Sigmoid colon (tissue), 6 donors: ENCODE measurements at regions not wholly inside any gene's neighbourhood (a gene's known extent, or its start where the extent isn't known, plus 50 kb on each side); places are given as distances from the start of the nearest gene placed in this dataset.

Source experiments
- DNase-seq: peaks from one replicate; pipeline ENCODE4 v3.0.0-alpha.2; 2019
- H3K27ac ChIP-seq, 4 donors: fragments of 200-600 bp; sonication (generic); one replicate each; pipeline ENCODE4 v1.5.1; 2016 to 2019; ENCODE audit warnings: mild to moderate bottlenecking in 1 of 4
- H3K27me3 ChIP-seq, 3 donors: fragments of 200-600 bp; sonication (generic); one replicate each; pipeline ENCODE4 v1.5.1; 2019; ENCODE audit warnings: mild to moderate bottlenecking in 1 of 3
- H3K36me3 ChIP-seq, 4 donors: fragments of 200-600 bp; sonication (generic); one replicate each; pipeline ENCODE4 v1.5.1; 2016 to 2019
- H3K4me1 ChIP-seq, 4 donors: fragments of 200-600 bp; sonication (generic); one replicate each; pipeline ENCODE4 v1.5.1; 2017 to 2019
- H3K4me3 ChIP-seq, 4 donors: fragments of 200-600 bp; sonication (generic); one replicate each; pipeline ENCODE4 v1.5.1; 2017 to 2019; ENCODE audit warnings: mild to moderate bottlenecking in 2 of 4, moderate library complexity in 1 of 4
- H3K9me3 ChIP-seq, 4 donors: fragments of 200-600 bp in 3 of 4; sonication (generic) in 3 of 4; one replicate each; pipeline versions ENCODE4 v1.5.1 to v1.6.1; 2013 to 2019
- CTCF ChIP-seq, 4 experiments: fragments of 450-650 bp in 3 of 4; fragments of 200-600 bp in 1 of 4; IDR thresholded peaks; one replicate each; pipeline ENCODE4 v1.5.1; 2016 to 2019; ENCODE audit warnings: antibody characterized with exemption in 4 of 4, mild to moderate bottlenecking in 3 of 4, moderate library complexity in 2 of 4
- EP300 ChIP-seq, 4 donors: sonication (generic); formaldehyde crosslinking; IDR thresholded peaks; one replicate each; pipeline ENCODE4 v1.6.1; 2017; ENCODE audit warnings: antibody characterized with exemption in 4 of 4
- POLR2A ChIP-seq, 2 donors: fragments of 450-650 bp; IDR thresholded peaks; one replicate each; pipeline ENCODE4 v1.6.1; 2016; ENCODE audit warnings: antibody characterized with exemption in 2 of 2, mild to moderate bottlenecking in 2 of 2, moderate library complexity in 2 of 2
- POLR2AphosphoS5 ChIP-seq, 4 donors: sonication (generic); formaldehyde crosslinking; IDR thresholded peaks; one replicate each; pipeline ENCODE4 v1.6.1; 2017; ENCODE audit warnings: antibody characterized with exemption in 4 of 4
- WGBS, 2 donors: extraction: QIAGEN DNeasy Blood & Tissue Kit; methylation state at CpG; one replicate each; pipeline ENCODE4 v1.1.7; 2013; 5-methylcytosine and 5-hydroxymethylcytosine counted together
- intact Hi-C: fragments of 100-400 bp; cut with DNase I; formaldehyde crosslinking; loops from one replicate; pipeline ENCODE4 v1.15.1; 2023
- donor health status: healthy with polysubstance abuse.
- donor health status: healthy.

GRCh38 chr18:22734105-22734661, 198.9 kb upstream of the RBBP8 start:
- no peak for DNase-seq
- intact Hi-C loops = no loop called here
- TF ChIP-seq POLR2A (IDR thresholded peaks at IDR 0.05) = no peak
- TF ChIP-seq CTCF (IDR thresholded peaks at IDR 0.05) = no peak
- TF ChIP-seq POLR2AphosphoS5 (IDR thresholded peaks at IDR 0.05) = no peak
- TF ChIP-seq EP300 (IDR thresholded peaks at IDR 0.05) = no peak
- Histone ChIP-seq H3K4me3 (no peak overlapping the region), H3K4me1 (no peaks in the 10 kb centered on the region), H3K36me3 (no peaks in the 10 kb centered on the region), H3K27ac (no peak overlapping the region), H3K27me3 (no peaks in the 10 kb centered on the region), H3K9me3 (no peaks in the 10 kb centered on the region)
- WGBS, 2 donors = 45 to 60% methylated on average over 4 of the region's 4 CpGs

- Histone ChIP-seq H3K27me3 (no peaks in the 10 kb centered on the region), H3K4me3 (no peak overlapping the region), H3K27ac (no peak overlapping the region), H3K9me3 (no peaks in the 10 kb centered on the region), H3K36me3 (no peaks in the 10 kb centered on the region), H3K4me1 (no peaks in the 10 kb centered on the region)
- no peak for TF ChIP-seq CTCF (IDR thresholded peaks at IDR 0.05)
- no peak for TF ChIP-seq POLR2AphosphoS5 (IDR thresholded peaks at IDR 0.05)
- no peak for TF ChIP-seq EP300 (IDR thresholded peaks at IDR 0.05)
- TF ChIP-seq POLR2A (IDR thresholded peaks at IDR 0.05) = no peak
- no peak for DNase-seq
- intact Hi-C loops = no loop called here
- WGBS, 2 donors = 92 to 95% methylated on average over 7 of the region's 7 CpGs
Observed at GRCh38 chr18:22734791-22735627, 198.1 kb upstream of the RBBP8 start.

GRCh38 chr18:22737054-22737453, 196.1 kb upstream of the RBBP8 start:
- Histone ChIP-seq H3K4me1 (no peaks in the 10 kb centered on the region), H3K9me3 (no peaks in the 10 kb centered on the region), H3K27me3 (no peaks in the 10 kb centered on the region), H3K4me3 (no peak overlapping the region), H3K27ac (no peak overlapping the region), H3K36me3 (no peaks in the 10 kb centered on the region)
- 92% methylated on average over 3 of the region's 3 CpGs for WGBS, 2 donors
- DNase-seq = no peak
- no peak for TF ChIP-seq CTCF (IDR thresholded peaks at IDR 0.05)
- no peak for TF ChIP-seq EP300 (IDR thresholded peaks at IDR 0.05)
- TF ChIP-seq POLR2AphosphoS5 (IDR thresholded peaks at IDR 0.05) = no peak
- TF ChIP-seq POLR2A (IDR thresholded peaks at IDR 0.05) = no peak
- intact Hi-C loops = no loop called here

GRCh38 chr18:22739061-22739642, 194.0 kb upstream of the RBBP8 start:
- no peaks in the 10 kb centered on the region for H3K4me1 ChIP-seq
- H3K27me3 ChIP-seq = no peaks in the 10 kb centered on the region
- H3K4me3 ChIP-seq = no peak overlapping the region
- intact Hi-C loops = no loop called here
- H3K36me3 ChIP-seq = no peaks in the 10 kb centered on the region
- no peak overlapping the region for H3K27ac ChIP-seq
- WGBS, 2 donors = 74 to 96% methylated on average over 2 of the region's 2 CpGs
- no peaks in the 10 kb centered on the region for H3K9me3 ChIP-seq
- no peak for DNase-seq
- no peak for TF ChIP-seq POLR2AphosphoS5 (IDR thresholded peaks at IDR 0.05)
- no peak for TF ChIP-seq CTCF (IDR thresholded peaks at IDR 0.05)
- TF ChIP-seq EP300 (IDR thresholded peaks at IDR 0.05) = no peak
- TF ChIP-seq POLR2A (IDR thresholded peaks at IDR 0.05) = no peak
